Neuronal stem cell (in vitro differentiated cells): ENCODE measurements at regions not wholly inside any gene's neighbourhood (a gene's known extent, or its start where the extent isn't known, plus 50 kb on each side); places are given as distances from the start of the nearest gene placed in this dataset.
"Not testable (repeated sequence)": the region's sequence is repeated elsewhere in the genome, so short reads cannot be mapped to it uniquely, and the experiment has no call there.

Source experiments
- DNase-seq: peaks from one replicate; pipeline ENCODE4 v3.0.0-alpha.2; 2013; ENCODE audit warnings: low spot score
- H2AFZ ChIP-seq: one replicate; pipeline ENCODE4 v1.6.1; 2013; ENCODE audit warnings: mild to moderate bottlenecking, low read length, inconsistent platforms
- H2AK5ac ChIP-seq: 2 replicates; pipeline ENCODE4 v1.6.1; 2013; ENCODE audit warnings: low read depth, mild to moderate bottlenecking, inconsistent platforms, low read length, moderate library complexity, mixed read lengths
- H2BK120ac ChIP-seq: 2 replicates; pipeline ENCODE4 v1.6.1; 2013; ENCODE audit warnings: low read depth, mild to moderate bottlenecking, inconsistent platforms, low read length, moderate library complexity, mixed read lengths
- H2BK12ac ChIP-seq: one replicate; pipeline ENCODE4 v1.6.1; 2013; ENCODE audit warnings: low read length, inconsistent platforms
- H2BK15ac ChIP-seq: 2 replicates; pipeline ENCODE4 v1.6.1; 2013; ENCODE audit warnings: mild to moderate bottlenecking, low read length, inconsistent platforms, mixed read lengths
- H2BK5ac ChIP-seq: one replicate; pipeline ENCODE4 v1.6.1; 2013; ENCODE audit warnings: inconsistent platforms, mild to moderate bottlenecking, low read length, moderate library complexity
- H3K14ac ChIP-seq: one replicate; pipeline ENCODE4 v1.6.1; 2013; ENCODE audit warnings: low read length, inconsistent platforms
- H3K18ac ChIP-seq: 2 replicates; pipeline ENCODE4 v1.6.1; 2013; ENCODE audit warnings: low read length, inconsistent platforms
- H3K23ac ChIP-seq: 2 replicates; pipeline ENCODE4 v1.6.1; 2013; ENCODE audit warnings: low read depth, mild to moderate bottlenecking, mixed read lengths, low read length, inconsistent platforms; ENCODE audit not compliant: poor library complexity
- H3K27ac ChIP-seq: replicated peaks from 3 replicates; pipeline ENCODE4 v1.5.1; 2013; ENCODE audit warnings: low read length, inconsistent platforms
- H3K27me3 ChIP-seq, 3 experiments: 2 replicates each; pipeline ENCODE4 v1.6.1; 2013; ENCODE audit warnings: low read length in 3 of 3, mild to moderate bottlenecking in 2 of 3, inconsistent platforms in 1 of 3, low read depth in 1 of 3, mixed read lengths in 1 of 3, moderate library complexity in 1 of 3; ENCODE audit not compliant: control insufficient read depth in 3 of 3, insufficient read depth in 3 of 3
- H3K36me3 ChIP-seq, 2 donors: replicated peaks in 1 of 2; 2 replicates each; pipeline ENCODE4 v1.6.1; 2013; ENCODE audit warnings: low read length in 2 of 2; ENCODE audit not compliant: control insufficient read depth in 2 of 2, insufficient read depth in 2 of 2
- H3K4ac ChIP-seq: 2 replicates; pipeline ENCODE4 v1.6.1; 2013; ENCODE audit warnings: inconsistent platforms, mild to moderate bottlenecking, low read length, moderate library complexity
- H3K4me1 ChIP-seq, 2 donors: 1 replicate in 1 of 2; 2 replicates in 1 of 2; pipeline ENCODE4 v1.6.1; 2013; ENCODE audit warnings: low read length in 2 of 2, low read depth in 1 of 2; ENCODE audit not compliant: control insufficient read depth in 2 of 2, insufficient read depth in 1 of 2
- H3K4me2 ChIP-seq: one replicate; pipeline ENCODE4 v1.6.1; 2013; ENCODE audit warnings: mild to moderate bottlenecking, low read length, inconsistent platforms; ENCODE audit not compliant: insufficient read depth, poor library complexity, severe bottlenecking
- H3K4me3 ChIP-seq, 2 donors: 2 replicates each; pipeline ENCODE4 v1.5.1; 2013; ENCODE audit warnings: low read length in 2 of 2, mild to moderate bottlenecking in 2 of 2, inconsistent platforms in 1 of 2, moderate library complexity in 1 of 2
- H3K79me1 ChIP-seq: one replicate; pipeline ENCODE4 v1.6.1; 2013; ENCODE audit warnings: low read depth, mild to moderate bottlenecking, inconsistent platforms, low read length, moderate library complexity
- H3K9ac ChIP-seq: one replicate; pipeline ENCODE4 v1.6.1; 2013; ENCODE audit warnings: mild to moderate bottlenecking, low read depth, low read length, inconsistent platforms; ENCODE audit not compliant: poor library complexity
- H3K9me3 ChIP-seq, 2 donors: replicated peaks in 1 of 2; 2 replicates each; pipeline versions ENCODE3 to v1.6.1; 2013; ENCODE audit warnings: low read length in 2 of 2, mild to moderate bottlenecking in 2 of 2, inconsistent platforms in 1 of 2, low read depth in 1 of 2, mixed read lengths in 1 of 2, moderate library complexity in 1 of 2; ENCODE audit not compliant: control insufficient read depth in 2 of 2, insufficient read depth in 1 of 2
- H4K8ac ChIP-seq: one replicate; pipeline ENCODE4 v1.6.1; 2013; ENCODE audit warnings: low read depth, mild to moderate bottlenecking, inconsistent platforms, low read length, moderate library complexity
- H4K91ac ChIP-seq: one replicate; pipeline ENCODE4 v1.6.1; 2013; ENCODE audit warnings: low read length, low read depth, mild to moderate bottlenecking, inconsistent platforms; ENCODE audit not compliant: poor library complexity
- WGBS, 2 donors: extraction: QIAGEN DNeasy Blood & Tissue Kit; methylation state at CpG; one replicate each; pipeline ENCODE4 v1.1.7; 2013; ENCODE audit warnings: missing lambda C conversion rate in 2 of 2, mixed read lengths in 1 of 2; ENCODE audit not compliant: insufficient read length in 2 of 2, insufficient replicate concordance in 1 of 2; ENCODE audit errors: extremely low coverage in 2 of 2; 5-methylcytosine and 5-hydroxymethylcytosine counted together

- Histone ChIP-seq H2AFZ (no peak overlapping the region), H4K8ac (no peak overlapping the region), H3K4me3 (no peak overlapping the region), H2BK12ac (peak overlapping the region; percentile 52), H2BK15ac (peak overlapping the region; percentile 51), H2AK5ac (peak overlapping the region; percentile 51), H3K79me1 (no peaks in the 10 kb centered on the region), H3K36me3 (peaks cover 0 to 6% of the 10 kb centered on the region in 2 donors), H3K4me1 (peaks cover 22 to 27% of the 10 kb centered on the region in 2 donors), H3K18ac (peak overlapping the region; percentile 41), H3K4me2 (no peak overlapping the region), H3K14ac (no peak overlapping the region), H3K4ac (no peak overlapping the region), H3K9ac (no peak overlapping the region), H4K91ac (no peak overlapping the region), H3K9me3 (peaks cover 0 to 9% of the 10 kb centered on the region in 2 donors), H2BK5ac (no peak overlapping the region), H3K23ac (no peak overlapping the region), H2BK120ac (no peak overlapping the region), H3K27me3 (peaks cover 0 to 8% (median 3%) of the 10 kb centered on the region in 3 experiments), H3K27ac (no peak overlapping the region)
- no CpG with 5 or more reads among the region's 11 CpGs for WGBS, 2 donors
- no peak for DNase-seq
These were observed 100.5 kb upstream of the MED13L start for GRCh38 chr12:116378002-116378401.

- Histone ChIP-seq H3K27me3 (peaks cover 0 to 9% (median 3%) of the 10 kb centered on the region in 3 experiments), H3K4ac (no peak overlapping the region), H3K9ac (no peak overlapping the region), H3K9me3 (peaks cover 0 to 8% of the 10 kb centered on the region in 2 donors), H3K79me1 (no peaks in the 10 kb centered on the region), H3K4me1 (peaks cover 16 to 35% of the 10 kb centered on the region in 2 donors), H2AK5ac (peak overlapping the region; percentile 3), H3K4me2 (no peak overlapping the region), H2AFZ (no peak overlapping the region), H2BK15ac (no peak overlapping the region), H4K8ac (no peak overlapping the region), H2BK12ac (no peak overlapping the region), H3K27ac (no peak overlapping the region), H3K23ac (no peak overlapping the region), H2BK120ac (peak overlapping the region; percentile 40), H3K14ac (no peak overlapping the region), H3K36me3 (peaks cover 0 to 6% of the 10 kb centered on the region in 2 donors), H4K91ac (no peak overlapping the region), H2BK5ac (no peak overlapping the region), H3K18ac (no peak overlapping the region), H3K4me3 (no peak overlapping the region)
- no peak for DNase-seq
- WGBS, 2 donors, result no CpG with 5 or more reads among the region's 4 CpGs
These were observed 102.6 kb upstream of the MED13L start for GRCh38 chr12:116380108-116380507.

GRCh38 chr12:116380740-116381139 lies 103.2 kb upstream of the MED13L start:
- peak overlapping the region; percentile 94 for H3K27ac ChIP-seq
- WGBS, 2 donors, result no CpG with 5 or more reads among the region's 1 CpG

GRCh38 chr12:116381240-116381743 lies 103.8 kb upstream of the MED13L start:
- H2BK15ac ChIP-seq, result peak overlapping the region; percentile 50
- no peak for DNase-seq
- H2AK5ac ChIP-seq, result peak overlapping the region; percentile 89
- no peak overlapping the region for H3K9ac ChIP-seq
- no peak overlapping the region for H4K91ac ChIP-seq
- peak overlapping the region; percentile 82 for H2AFZ ChIP-seq
- H3K36me3 ChIP-seq, result no peaks in the 10 kb centered on the region
- no peaks in the 10 kb centered on the region for H3K9me3 ChIP-seq
- no peak overlapping the region for H4K8ac ChIP-seq
- no CpG with 5 or more reads among the region's 14 CpGs for WGBS, 2 donors
- peak overlapping the region; percentile 93 for H2BK120ac ChIP-seq
- peaks cover 0 to 9% (median 0%) of the 10 kb centered on the region in 3 experiments for H3K27me3 ChIP-seq
- H3K23ac ChIP-seq, result no peak overlapping the region
- peak overlapping the region; percentile 94 for H3K27ac ChIP-seq
- H2BK5ac ChIP-seq, result peak overlapping the region; percentile 46
- peak overlapping the region; percentile 80 for H3K4ac ChIP-seq
- no peak overlapping the region for H3K14ac ChIP-seq
- no peaks in the 10 kb centered on the region for H3K79me1 ChIP-seq
- peak overlapping the region in 1 of 2 donors; percentile 25 for H3K4me3 ChIP-seq
- peak overlapping the region; percentile 98 for H3K18ac ChIP-seq
- H3K4me2 ChIP-seq, result peak overlapping the region; percentile 46
- peaks cover 16 to 27% of the 10 kb centered on the region in 2 donors for H3K4me1 ChIP-seq
- peak overlapping the region; percentile 97 for H2BK12ac ChIP-seq

More at GRCh38 chr12:116380740-116381139, 103.2 kb upstream of the MED13L start:
- Histone ChIP-seq H2BK5ac (peak overlapping the region; percentile 46), H2BK12ac (peak overlapping the region; percentile 97), H3K4me1 (peaks cover 16 to 29% of the 10 kb centered on the region in 2 donors), H2AFZ (peak overlapping the region; percentile 82), H2BK120ac (peak overlapping the region; percentile 93), H3K18ac (peak overlapping the region; percentile 98)
- H4K91ac ChIP-seq, H3K14ac ChIP-seq, H2BK15ac ChIP-seq, H2AK5ac ChIP-seq, DNase-seq, H4K8ac ChIP-seq, H3K9ac ChIP-seq, H3K4ac ChIP-seq, H3K4me3 ChIP-seq, H3K36me3 ChIP-seq, H3K79me1 ChIP-seq, H3K9me3 ChIP-seq, H3K27me3 ChIP-seq, H3K23ac ChIP-seq, H3K4me2 ChIP-seq: not testable (repeated sequence)
